Endothelial cell of umbilical vein (primary cell): ENCODE measurements at regions not wholly inside any gene's neighbourhood (a gene's known extent, or its start where the extent isn't known, plus 50 kb on each side); places are given as distances from the start of the nearest gene placed in this dataset.

Experiments used
- MYC ChIP-seq: IDR thresholded peaks from one replicate; pipeline ENCODE4 v1.6.1; 2011; ENCODE audit warnings: mild to moderate bottlenecking, low read depth, low read length
- POLR2A ChIP-seq: IDR thresholded peaks from 2 replicates; pipeline ENCODE4 v1.6.1; 2012; ENCODE audit warnings: low read depth, mild to moderate bottlenecking, control low read depth, low read length

GRCh38 chr4:123913598-123913997 is 517.0 kb downstream of the SPRY1 start:
- no peak for TF ChIP-seq POLR2A
- no peak for TF ChIP-seq MYC
